Suppressor macrophage (primary cell): ENCODE measurements at regions not wholly inside any gene's neighbourhood (a gene's known extent, or its start where the extent isn't known, plus 50 kb on each side); places are given as distances from the start of the nearest gene placed in this dataset.

ENCODE experiments used
- DNase-seq, 4 experiments: peaks; one replicate each; pipeline ENCODE4 v3.0.0-alpha.2; 2020 to 2022

DNA sequence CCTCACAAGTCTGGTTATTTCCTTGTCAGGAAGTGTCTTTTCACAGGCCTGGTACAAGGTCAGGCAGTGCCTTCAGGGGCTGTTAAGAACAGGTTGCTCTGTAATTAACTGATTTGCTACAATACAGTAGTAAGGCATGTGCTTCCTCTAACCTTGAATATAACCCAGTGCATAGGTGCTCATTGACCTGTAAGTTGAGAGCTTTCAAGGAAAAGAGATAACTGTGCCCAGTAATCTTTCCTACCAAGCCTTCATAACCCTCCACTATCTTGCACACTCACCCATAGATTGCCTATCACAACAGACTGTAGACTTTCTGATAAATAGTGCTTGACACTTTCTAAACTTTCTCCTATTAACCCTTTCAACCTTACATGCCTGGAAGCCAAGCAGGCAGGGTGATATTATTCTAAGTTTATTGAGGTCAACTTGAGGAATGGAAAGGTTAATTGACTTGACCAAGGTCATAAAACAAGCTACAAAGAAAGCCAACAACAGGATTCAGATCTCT is 148.1 kb downstream of the PPARGC1A start:
- no peak for DNase-seq

GRCh38 chr4:23737571-23737970 is 152.3 kb downstream of the PPARGC1A start:
- no peak for DNase-seq

GRCh38 chr4:23736466-23736865 is 153.4 kb downstream of the PPARGC1A start:
- DNase-seq = no peak

GRCh38 chr4:23734000-23734399 is 155.8 kb downstream of the PPARGC1A start:
- DNase-seq = no peak

DNA sequence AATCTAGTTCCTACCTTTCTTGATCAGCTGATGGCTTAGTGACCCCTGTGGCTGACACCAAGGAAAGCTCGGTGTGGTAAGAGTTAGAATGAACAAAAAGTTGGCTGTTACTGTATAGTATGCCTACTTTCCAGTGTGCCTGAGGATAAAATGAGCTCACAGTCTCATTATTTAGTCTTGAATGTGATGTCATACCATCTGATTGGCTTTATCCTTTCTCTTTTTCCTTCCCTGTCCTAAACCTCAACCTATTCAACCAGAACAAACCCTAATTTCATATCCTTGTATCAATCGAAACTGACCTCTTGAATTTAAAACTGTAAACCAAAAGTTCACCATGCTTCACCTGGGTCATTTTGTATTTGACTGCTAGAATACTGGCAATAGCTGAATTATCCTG is 156.4 kb downstream of the PPARGC1A start:
- DNase-seq = no peak

DNA sequence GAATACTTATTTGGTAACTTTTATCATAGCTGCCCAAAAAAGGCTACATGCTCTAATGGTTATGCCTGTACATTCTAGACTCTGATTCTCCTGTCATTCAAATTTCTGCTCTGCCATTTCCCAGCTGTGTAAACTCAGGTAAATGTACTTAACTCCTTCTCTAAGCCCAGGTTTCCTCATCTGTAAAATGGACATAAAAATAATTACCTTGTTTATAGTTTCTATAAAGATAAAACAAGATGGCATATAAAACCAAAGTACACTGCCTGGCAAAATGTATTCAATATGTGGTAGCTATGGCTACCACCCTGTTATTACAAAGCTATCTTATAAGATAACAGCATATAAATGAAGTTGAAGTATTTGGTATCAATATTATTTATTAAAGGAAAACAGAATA is 158.8 kb downstream of the PPARGC1A start:
- DNase-seq = no peak

GRCh38 chr4:23728971-23729370 is 160.9 kb downstream of the PPARGC1A start:
- no peak for DNase-seq

DNA sequence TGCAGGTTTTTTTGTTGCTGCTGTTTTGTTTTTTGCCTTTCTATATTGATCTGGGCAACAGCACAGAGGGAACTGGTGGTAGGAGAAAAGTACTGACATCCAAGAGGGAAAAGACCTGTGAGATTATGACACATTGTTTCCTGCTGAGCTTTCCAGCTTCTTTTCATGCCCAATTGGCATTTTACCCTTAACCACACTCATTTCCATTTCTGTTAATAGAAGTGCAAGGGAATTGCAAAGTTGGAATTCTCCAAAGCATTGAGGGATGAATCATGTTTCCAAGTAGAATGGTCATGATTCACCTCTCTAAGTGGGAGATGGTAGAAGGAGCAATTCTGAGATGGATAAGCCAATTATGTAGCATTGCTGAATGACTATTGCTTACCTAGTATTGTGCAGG is 161.5 kb downstream of the PPARGC1A start:
- no peak for DNase-seq

GRCh38 chr4:23720556-23720955 is 169.3 kb downstream of the PPARGC1A start:
- DNase-seq = no peak

DNA sequence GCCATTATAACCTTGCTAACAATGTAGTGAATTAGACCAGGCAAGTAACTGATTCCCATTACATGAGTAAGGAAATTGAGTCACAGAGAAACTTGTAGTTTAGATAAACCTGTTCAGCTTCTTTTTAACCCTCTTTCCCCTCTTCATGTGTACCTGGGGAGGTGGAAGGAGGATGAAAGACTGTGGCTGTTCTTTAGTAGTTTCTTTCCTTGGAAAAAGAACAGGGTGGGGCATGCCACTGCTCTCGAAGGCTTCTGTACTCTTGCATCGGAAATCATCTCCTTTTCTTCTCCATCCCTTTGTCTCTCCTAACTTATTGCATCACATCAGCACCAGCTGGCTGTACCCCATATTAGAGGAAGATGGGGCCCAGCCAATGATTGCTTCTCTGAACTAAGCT is 171.4 kb downstream of the PPARGC1A start:
- no peak for DNase-seq

DNA sequence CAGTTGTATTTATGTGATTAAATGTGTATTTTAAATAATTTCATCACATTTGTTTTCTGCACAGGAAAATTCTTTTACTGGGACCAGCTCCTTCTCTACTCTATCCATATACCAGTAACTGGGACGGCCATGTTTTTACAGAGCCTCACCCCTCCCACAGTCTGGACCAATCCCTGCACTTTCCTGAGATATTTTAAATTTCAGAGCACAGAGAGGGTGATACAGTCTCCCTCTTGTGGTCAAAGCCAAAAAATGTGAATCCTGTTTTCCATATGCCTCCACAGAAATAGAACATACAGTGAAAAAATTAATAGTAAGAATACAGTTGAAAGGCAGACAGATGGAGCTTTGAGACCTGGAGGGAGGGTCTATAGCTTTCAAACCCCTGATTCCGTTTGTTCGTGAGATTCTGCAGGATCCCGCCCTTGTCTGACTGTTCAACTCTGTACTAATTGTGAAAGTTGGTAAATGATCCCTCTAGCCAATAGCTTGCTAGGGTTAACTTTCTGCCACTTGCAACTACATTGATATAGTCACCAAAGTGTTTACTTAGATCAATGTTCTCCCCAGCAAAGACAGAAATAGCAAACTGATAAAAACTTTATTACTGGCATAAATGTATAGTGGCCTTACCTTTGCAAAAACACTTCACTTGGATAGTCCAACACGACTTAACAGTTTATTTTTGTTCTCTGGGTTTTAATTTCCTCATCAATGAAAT is 172.2 kb downstream of the PPARGC1A start:
- DNase-seq = peak in 3 of 4 experiments; percentile 5 to 29 (median 20)

DNA sequence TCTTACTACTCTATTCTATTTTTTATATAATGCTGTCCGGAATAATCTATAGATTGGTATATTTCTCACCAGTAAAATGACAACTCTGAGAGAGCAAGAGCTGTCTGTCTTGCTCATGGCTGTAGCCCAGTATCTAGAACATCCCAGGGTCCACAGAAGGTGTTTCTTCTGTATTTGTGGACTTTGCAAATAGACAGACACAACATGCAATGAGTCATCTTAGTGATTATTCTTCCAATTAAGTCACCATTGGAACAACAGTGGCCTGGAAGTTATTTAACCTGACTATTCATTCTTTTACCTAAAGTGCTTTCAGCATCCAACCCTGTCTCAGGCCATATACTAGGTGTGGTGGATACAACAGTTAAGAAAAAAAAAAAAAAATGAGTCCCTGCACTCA is 179.5 kb downstream of the PPARGC1A start:
- DNase-seq = no peak

DNA sequence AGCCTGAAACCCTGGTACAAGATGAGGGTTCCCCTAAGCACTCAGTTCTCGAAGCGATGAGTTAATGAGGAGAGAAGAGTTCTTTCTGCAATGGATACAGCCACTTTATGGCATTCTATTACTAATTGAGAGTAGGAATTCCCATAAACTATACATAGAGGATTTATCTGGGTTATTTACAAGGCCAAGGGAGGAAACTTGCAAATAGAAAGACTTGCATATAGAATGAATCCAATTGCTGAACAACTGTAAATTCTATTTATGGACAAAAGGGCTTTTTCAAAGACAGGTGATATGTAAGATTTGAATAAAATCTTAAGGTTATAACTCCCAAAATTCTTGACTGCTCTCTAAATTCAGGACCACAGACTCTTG is 182.2 kb downstream of the PPARGC1A start:
- DNase-seq = no peak

- no peak for DNase-seq
Measured at GRCh38 chr4:23706972-23707651, 182.7 kb downstream of the PPARGC1A start.

- no peak for DNase-seq
Measured at GRCh38 chr4:23700197-23700596, 189.7 kb downstream of the PPARGC1A start.

DNA sequence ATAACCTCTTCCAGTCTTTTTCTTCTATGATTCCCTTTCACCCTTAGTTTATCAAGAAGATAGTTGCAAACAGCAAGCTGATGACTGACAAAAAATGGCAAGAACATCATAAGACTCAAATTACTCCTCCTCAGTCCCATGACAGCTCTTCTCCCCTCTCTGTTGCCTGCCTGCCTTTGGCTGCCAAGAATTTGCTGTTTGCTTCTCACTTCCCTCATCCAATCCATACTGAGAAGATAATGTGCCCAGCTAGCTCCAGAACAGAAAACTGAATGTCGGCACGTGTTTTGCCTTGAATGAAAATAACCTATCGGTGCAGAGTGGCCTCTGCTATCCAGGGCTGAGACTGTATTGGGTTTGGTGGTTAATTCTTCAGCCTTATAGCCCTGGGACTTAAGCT is 192.1 kb downstream of the PPARGC1A start:
- DNase-seq = no peak

GRCh38 chr4:23697001-23697528 is 192.8 kb downstream of the PPARGC1A start:
- DNase-seq = no peak

DNA sequence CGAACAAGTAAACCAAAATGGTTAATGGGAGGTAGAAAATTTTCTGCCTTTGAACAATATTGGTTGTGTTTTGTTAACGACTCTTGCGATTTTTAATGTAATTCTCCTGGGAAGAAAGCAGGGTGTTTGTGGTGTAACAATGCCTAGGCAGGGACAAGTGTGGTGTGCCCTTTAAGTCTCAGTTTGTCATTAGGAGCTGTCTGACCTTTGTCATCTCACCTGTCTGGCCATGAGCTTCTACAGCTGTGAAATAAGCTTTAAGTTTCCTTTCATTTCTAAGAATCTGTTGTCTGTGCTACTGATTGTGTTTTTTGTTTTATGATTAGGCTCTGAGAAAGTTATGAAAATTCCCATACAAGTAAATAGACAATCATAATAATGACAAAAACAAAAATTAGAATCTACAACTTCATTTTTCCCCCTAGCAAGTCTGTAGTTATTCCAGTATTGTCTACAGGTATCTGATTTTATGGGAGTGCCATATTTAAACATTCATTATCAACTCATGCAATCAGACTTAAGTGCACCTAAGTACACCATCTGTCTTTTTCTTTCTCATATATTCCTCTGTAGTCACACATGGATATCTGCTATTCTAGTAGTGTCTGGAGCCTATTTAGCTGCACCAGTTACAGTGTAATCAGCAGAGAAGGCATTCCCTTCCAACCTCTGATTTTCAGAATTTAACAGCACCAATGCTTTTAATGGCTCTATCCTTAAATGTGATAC is 203.5 kb downstream of the PPARGC1A start:
- no peak for DNase-seq

DNA sequence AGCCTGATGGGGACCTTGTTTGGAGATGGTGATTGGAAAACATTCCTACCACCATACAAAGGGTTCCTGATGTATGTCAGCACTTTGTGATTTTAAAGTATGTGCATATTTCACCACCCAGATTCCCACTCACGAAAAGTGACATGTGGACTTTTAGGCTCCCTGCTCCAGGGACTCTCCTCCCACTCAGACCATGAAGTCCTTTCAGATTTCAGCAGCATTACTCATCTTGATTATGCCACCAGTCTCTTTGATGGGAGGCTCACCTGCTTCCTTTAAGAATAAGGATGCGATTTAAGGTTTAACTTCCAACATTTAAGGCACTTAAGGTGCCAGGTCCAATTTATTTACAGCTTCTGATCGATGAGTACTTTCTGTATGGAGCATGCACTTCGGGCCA is 204.4 kb downstream of the PPARGC1A start:
- DNase-seq = no peak

GRCh38 chr4:23680671-23681518 is 209.0 kb downstream of the PPARGC1A start:
- DNase-seq = peak in 1 of 4 experiments; percentile 6

DNA sequence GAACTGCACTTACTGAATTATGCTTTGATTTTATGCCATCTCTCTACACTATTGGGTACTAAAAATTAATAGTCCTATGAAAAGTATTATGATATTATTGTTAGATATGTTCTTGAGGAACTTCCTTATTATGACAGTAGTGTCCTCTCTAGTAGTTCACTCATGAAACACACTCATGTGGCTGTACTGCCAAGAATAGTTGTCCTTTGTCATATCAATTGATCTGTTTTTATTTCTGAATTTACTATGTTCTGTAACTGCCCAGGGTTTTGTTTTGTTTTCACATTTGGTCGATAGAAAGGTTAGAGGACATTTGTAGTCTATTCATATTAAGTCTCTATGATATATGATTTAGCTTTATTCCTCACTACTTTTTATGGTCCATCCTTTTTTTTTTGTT is 215.2 kb downstream of the PPARGC1A start:
- DNase-seq = no peak

DNA sequence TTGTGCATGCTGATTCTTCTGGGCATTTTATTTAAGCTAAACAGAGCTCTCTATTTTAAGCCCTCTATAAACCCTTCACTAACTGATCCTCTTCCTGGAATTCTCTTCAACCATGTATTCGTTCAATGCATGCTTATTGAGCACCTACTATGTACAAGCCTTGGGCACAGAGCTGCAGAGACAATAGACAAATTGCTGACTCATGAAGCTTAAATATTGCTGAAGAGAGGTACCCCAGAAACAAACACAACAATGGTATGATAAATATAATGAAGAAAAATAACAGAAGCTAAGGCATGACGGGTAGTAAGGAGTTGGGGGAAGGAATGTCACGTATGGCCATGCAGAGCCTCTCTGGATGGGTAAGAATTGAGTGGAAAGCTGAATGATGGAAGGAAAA is 222.2 kb downstream of the PPARGC1A start:
- DNase-seq = no peak
